ENCODE measurements at regions not wholly inside any gene's neighbourhood (a gene's known extent, or its start where the extent isn't known, plus 50 kb on each side); places are given as distances from the start of the nearest gene placed in this dataset.

DNA sequence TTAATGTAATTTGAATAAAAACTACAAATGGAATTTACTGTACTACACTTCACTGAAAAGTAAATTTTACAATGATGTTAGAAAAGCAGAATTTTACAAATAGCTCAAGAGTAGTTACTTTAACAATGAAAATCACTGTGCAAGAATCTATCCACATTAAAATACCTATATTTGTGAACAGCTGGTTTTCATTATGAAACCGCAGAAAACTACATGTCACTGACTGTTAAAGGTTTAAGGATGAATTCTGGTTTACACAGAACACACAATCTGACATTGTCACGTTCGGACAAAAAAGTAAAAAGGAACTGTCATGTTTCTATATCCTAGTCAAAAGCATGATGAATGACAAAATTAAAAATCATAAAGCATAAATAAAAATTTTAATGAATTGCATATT lies 415.3 kb upstream of the PRKCQ start:
- DNase-seq (ENCODE audit: extremely low read depth in 1 of 4, low spot score in 3 of 4) (no peak), FAIRE-seq (no peak), ATAC-seq (no peak)
- no peak overlapping the region for H3K9ac ChIP-seq (ENCODE audit: insufficient read depth in 1 of 2, low read depth in 2 of 2, low read length in 2 of 2)
- intact Hi-C loops (cut with micrococcal nuclease) (no loop called here), in situ Hi-C loops (cut with MboI) (no loop called here)
- H2AFZ ChIP-seq (ENCODE audit: low read depth, low read length): no peak overlapping the region
- no peaks in the 10 kb centered on the region for H4K20me1 ChIP-seq (replicated peaks; ENCODE audit: control insufficient read depth, insufficient read depth, low read length)
- 62% methylated on average over 3 of the region's 3 CpGs for WGBS (ENCODE audit: insufficient coverage, low coverage, missing lambda C conversion rate)
- H3K36me3 ChIP-seq (ENCODE audit: control insufficient read depth, insufficient read depth, low read length): no peaks in the 10 kb centered on the region
- no TSS peak for BruUV-seq (replicated peaks)
- ChIA-PET CTCF (ENCODE audit: low intra/inter-chr PET ratio) (no interaction called here), POLR2A (no interaction called here)
- H3K9me1 ChIP-seq (ENCODE audit: control insufficient read depth, insufficient read depth, low read length): no peaks in the 10 kb centered on the region
- H3K4me1 ChIP-seq (replicated peaks in 1 of 2; ENCODE audit: control insufficient read depth in 2 of 2, insufficient read depth in 2 of 2, low read length in 2 of 2): peaks cover 4 to 11% of the 10 kb centered on the region in 2 experiments; a peak in 4 of 5 replicates
- H3K4me2 ChIP-seq (ENCODE audit: insufficient read depth, low read length): no peak overlapping the region
- H3K79me2 ChIP-seq (ENCODE audit: control insufficient read depth, insufficient read depth, low read length): no peaks in the 10 kb centered on the region
- H3K4me3 ChIP-seq: no peak overlapping the region
- no peaks in the 10 kb centered on the region for H3K9me3 ChIP-seq (replicated peaks; ENCODE audit: control insufficient read depth, insufficient read depth, low read depth, low read length)
- no peak overlapping the region for H3K27ac ChIP-seq (ENCODE audit: extremely low read depth, low read depth, low read length)
- H3K27me3 ChIP-seq (ENCODE audit: control insufficient read depth in 2 of 2, insufficient read depth in 2 of 2, low read length in 2 of 2): no peaks in the 10 kb centered on the region
- TF ChIP-seq, protein P1, sequence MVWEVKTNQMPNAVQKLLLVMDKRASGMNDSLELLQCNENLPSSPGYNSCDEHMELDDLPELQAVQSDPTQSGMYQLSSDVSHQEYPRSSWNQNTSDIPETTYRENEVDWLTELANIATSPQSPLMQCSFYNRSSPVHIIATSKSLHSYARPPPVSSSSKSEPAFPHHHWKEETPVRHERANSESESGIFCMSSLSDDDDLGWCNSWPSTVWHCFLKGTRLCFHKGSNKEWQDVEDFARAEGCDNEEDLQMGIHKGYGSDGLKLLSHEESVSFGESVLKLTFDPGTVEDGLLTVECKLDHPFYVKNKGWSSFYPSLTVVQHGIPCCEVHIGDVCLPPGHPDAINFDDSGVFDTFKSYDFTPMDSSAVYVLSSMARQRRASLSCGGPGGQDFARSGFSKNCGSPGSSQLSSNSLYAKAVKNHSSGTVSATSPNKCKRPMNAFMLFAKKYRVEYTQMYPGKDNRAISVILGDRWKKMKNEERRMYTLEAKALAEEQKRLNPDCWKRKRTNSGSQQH (CRISPR knock-in tag; IDR thresholded peaks at IDR 0.05): no peak
- TF ChIP-seq, protein P2, sequence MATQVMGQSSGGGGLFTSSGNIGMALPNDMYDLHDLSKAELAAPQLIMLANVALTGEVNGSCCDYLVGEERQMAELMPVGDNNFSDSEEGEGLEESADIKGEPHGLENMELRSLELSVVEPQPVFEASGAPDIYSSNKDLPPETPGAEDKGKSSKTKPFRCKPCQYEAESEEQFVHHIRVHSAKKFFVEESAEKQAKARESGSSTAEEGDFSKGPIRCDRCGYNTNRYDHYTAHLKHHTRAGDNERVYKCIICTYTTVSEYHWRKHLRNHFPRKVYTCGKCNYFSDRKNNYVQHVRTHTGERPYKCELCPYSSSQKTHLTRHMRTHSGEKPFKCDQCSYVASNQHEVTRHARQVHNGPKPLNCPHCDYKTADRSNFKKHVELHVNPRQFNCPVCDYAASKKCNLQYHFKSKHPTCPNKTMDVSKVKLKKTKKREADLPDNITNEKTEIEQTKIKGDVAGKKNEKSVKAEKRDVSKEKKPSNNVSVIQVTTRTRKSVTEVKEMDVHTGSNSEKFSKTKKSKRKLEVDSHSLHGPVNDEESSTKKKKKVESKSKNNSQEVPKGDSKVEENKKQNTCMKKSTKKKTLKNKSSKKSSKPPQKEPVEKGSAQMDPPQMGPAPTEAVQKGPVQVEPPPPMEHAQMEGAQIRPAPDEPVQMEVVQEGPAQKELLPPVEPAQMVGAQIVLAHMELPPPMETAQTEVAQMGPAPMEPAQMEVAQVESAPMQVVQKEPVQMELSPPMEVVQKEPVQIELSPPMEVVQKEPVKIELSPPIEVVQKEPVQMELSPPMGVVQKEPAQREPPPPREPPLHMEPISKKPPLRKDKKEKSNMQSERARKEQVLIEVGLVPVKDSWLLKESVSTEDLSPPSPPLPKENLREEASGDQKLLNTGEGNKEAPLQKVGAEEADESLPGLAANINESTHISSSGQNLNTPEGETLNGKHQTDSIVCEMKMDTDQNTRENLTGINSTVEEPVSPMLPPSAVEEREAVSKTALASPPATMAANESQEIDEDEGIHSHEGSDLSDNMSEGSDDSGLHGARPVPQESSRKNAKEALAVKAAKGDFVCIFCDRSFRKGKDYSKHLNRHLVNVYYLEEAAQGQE (IDR thresholded peaks at IDR 0.05; ENCODE audit: borderline replicate concordance): no peak
- TF ChIP-seq, protein P2 (CRISPR knock-in tag; IDR thresholded peaks at IDR 0.05; ENCODE audit: low read depth): no peak
- no peak for TF ChIP-seq PHB (CRISPR knock-in tag; IDR thresholded peaks at IDR 0.05)
- TF ChIP-seq SMAD3 (CRISPR knock-in tag; conservative IDR thresholded peaks at IDR 0.05): no peak
- TF ChIP-seq MYBL2 (IDR thresholded peaks at IDR 0.05; ENCODE audit: low read depth): no peak
- TF ChIP-seq MYBL2 (CRISPR knock-in tag; IDR thresholded peaks at IDR 0.05; ENCODE audit: borderline replicate concordance): no peak
- no peak for TF ChIP-seq EP400 (IDR thresholded peaks at IDR 0.05)
- no peak for TF ChIP-seq PHTF2 (CRISPR knock-in tag; IDR thresholded peaks at IDR 0.05)
- TF ChIP-seq MTA2 (IDR thresholded peaks at IDR 0.05; ENCODE audit: low read depth): no peak
- TF ChIP-seq BRD4 (IDR thresholded peaks at IDR 0.05): no peak
- TF ChIP-seq, protein P3, sequence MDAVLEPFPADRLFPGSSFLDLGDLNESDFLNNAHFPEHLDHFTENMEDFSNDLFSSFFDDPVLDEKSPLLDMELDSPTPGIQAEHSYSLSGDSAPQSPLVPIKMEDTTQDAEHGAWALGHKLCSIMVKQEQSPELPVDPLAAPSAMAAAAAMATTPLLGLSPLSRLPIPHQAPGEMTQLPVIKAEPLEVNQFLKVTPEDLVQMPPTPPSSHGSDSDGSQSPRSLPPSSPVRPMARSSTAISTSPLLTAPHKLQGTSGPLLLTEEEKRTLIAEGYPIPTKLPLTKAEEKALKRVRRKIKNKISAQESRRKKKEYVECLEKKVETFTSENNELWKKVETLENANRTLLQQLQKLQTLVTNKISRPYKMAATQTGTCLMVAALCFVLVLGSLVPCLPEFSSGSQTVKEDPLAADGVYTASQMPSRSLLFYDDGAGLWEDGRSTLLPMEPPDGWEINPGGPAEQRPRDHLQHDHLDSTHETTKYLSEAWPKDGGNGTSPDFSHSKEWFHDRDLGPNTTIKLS (IDR thresholded peaks at IDR 0.05; ENCODE audit: borderline replicate concordance, low read depth): no peak
- TF ChIP-seq NUFIP1 (IDR thresholded peaks at IDR 0.05; ENCODE audit: partially characterized antibody): no peak
- no peak for TF ChIP-seq NR2C2 (CRISPR knock-in tag; IDR thresholded peaks at IDR 0.05)
- no peak for TF ChIP-seq NR2C2 (tag; IDR thresholded peaks at IDR 0.05)
